ENCODE measurements at regions not wholly inside any gene's neighbourhood (a gene's known extent, or its start where the extent isn't known, plus 50 kb on each side); places are given as distances from the start of the nearest gene placed in this dataset.

DNA sequence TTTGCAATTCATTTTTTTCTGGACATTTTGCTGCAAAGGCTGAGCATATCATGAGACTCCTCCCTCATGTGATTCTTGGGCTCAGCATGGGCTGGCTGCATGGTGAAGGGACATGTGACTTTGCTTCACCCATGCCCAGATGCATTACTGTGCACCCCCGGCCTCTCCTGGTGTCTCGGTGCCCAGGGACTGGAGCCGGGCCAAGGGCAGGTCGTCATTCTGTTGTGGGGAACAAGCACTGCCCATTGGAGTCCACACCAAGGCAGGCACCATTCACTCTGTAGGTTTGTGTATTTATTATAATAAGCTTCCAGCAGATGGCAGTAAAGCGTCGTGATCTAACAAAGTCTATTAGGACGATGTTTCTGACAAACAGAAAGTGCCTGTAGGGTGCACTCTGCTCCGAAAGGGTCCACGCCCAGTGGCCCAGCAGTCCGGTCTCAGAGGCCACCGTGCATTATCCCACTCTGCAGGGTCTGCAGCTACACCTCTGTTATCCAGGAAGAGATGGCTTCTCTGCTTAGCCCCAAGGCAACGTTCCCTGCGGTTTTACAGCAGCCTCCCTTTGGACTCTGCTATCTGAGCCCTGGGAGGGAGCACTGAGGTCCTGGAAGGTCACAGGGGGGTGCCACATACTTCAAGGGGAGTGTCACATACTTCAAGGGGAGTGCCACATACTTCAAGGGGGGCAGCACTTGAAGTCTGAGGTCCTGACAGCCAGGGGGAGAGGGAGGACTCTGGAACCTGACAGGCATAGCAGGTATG is 219.6 kb downstream of the TSN start:
- BruUV-seq (replicated peaks), result no TSS peak
- POLR2A ChIA-PET, result no interaction called here
- H3K4me3 ChIP-seq, result no peak overlapping the region
- peak; percentile 95 for FAIRE-seq
- 2% methylated on average over 13 of the region's 13 CpGs for whole genome bisulfite sequencing (ENCODE audit: insufficient coverage, low coverage, missing lambda C conversion rate)
- H3K36me3 ChIP-seq (ENCODE audit: control insufficient read depth, insufficient read depth, low read length), result no peaks in the 10 kb centered on the region
- no peak overlapping the region for H3K4me2 ChIP-seq (ENCODE audit: insufficient read depth, low read length)
- ATAC-seq, result peak; percentile 99
- no peaks in the 10 kb centered on the region for H4K20me1 ChIP-seq (replicated peaks; ENCODE audit: control insufficient read depth, insufficient read depth, low read length)
- no peak overlapping the region for H3K9ac ChIP-seq (ENCODE audit: insufficient read depth in 1 of 2, low read depth in 2 of 2, low read length in 2 of 2)
- no peaks in the 10 kb centered on the region for H3K9me1 ChIP-seq (ENCODE audit: control insufficient read depth, insufficient read depth, low read length)
- no peak overlapping the region for H3K27ac ChIP-seq (ENCODE audit: extremely low read depth, low read depth, low read length)
- in situ Hi-C loops (cut with MboI) (loop anchor here (25.0 kb wide), 1 partner anchor 487 kb away; no protein-coding TSS in a partner anchor), intact Hi-C loops (cut with micrococcal nuclease) (loop anchor here (1.0 to 5.0 kb wide), 5 partner anchors 73 to 476 kb away; no protein-coding TSS in a partner anchor)
- no peaks in the 10 kb centered on the region; a peak in 1 of 5 replicates for H3K27me3 ChIP-seq (ENCODE audit: control insufficient read depth in 2 of 2, insufficient read depth in 2 of 2, low read length in 2 of 2)
- CTCF ChIA-PET (ENCODE audit: low intra/inter-chr PET ratio), result interaction anchor here (0.6 to 2.3 kb wide), 4 partner anchors 164 to 1027 kb away, joined by 3 to 7 read pairs (median 4); no protein-coding TSS in a partner anchor
- H3K4me1 ChIP-seq (replicated peaks in 1 of 2; ENCODE audit: control insufficient read depth in 2 of 2, insufficient read depth in 2 of 2, low read length in 2 of 2), result no peaks in the 10 kb centered on the region
- H2AFZ ChIP-seq (ENCODE audit: low read depth, low read length), result no peak overlapping the region
- H3K9me3 ChIP-seq (replicated peaks; ENCODE audit: control insufficient read depth, insufficient read depth, low read depth, low read length), result no peaks in the 10 kb centered on the region
- H3K79me2 ChIP-seq (ENCODE audit: control insufficient read depth, insufficient read depth, low read length), result no peaks in the 10 kb centered on the region
- DNase-seq (ENCODE audit: extremely low read depth in 1 of 4, low spot score in 3 of 4), result peak; percentile 65 to 85 (median 68)
- TF ChIP-seq ZNF184 (CRISPR knock-in tag; IDR thresholded peaks at IDR 0.05) (no peak), ZNF140 (CRISPR knock-in tag; IDR thresholded peaks at IDR 0.05) (no peak), NR2C2 (CRISPR knock-in tag; IDR thresholded peaks at IDR 0.05) (no peak), NR2C2 (tag; IDR thresholded peaks at IDR 0.05) (no peak), TARDBP (IDR thresholded peaks at IDR 0.05) (no peak), JUND (IDR thresholded peaks at IDR 0.05; ENCODE audit: borderline replicate concordance, low read depth, low read length) (0 out of 2 replicates have a peak, but pooled peaks have one; percentile 3), JUND (tag; IDR thresholded peaks at IDR 0.05; ENCODE audit: borderline replicate concordance, low read depth, low read length) (no peak), STAG1 (CRISPR knock-in tag; IDR thresholded peaks at IDR 0.05; ENCODE audit: borderline replicate concordance) (peak; percentile 31; the same call in 1 of the 2 replicates), ZNF175 (CRISPR knock-in tag; IDR thresholded peaks at IDR 0.05; ENCODE audit: low read depth) (no peak), MIER1 (IDR thresholded peaks at IDR 0.05; ENCODE audit: low read depth) (no peak), BHLHE40 (IDR thresholded peaks at IDR 0.05; ENCODE audit: low read length) (no peak), ZNF23 (CRISPR knock-in tag; IDR thresholded peaks at IDR 0.05) (no peak)
- TF ChIP-seq, protein P1, sequence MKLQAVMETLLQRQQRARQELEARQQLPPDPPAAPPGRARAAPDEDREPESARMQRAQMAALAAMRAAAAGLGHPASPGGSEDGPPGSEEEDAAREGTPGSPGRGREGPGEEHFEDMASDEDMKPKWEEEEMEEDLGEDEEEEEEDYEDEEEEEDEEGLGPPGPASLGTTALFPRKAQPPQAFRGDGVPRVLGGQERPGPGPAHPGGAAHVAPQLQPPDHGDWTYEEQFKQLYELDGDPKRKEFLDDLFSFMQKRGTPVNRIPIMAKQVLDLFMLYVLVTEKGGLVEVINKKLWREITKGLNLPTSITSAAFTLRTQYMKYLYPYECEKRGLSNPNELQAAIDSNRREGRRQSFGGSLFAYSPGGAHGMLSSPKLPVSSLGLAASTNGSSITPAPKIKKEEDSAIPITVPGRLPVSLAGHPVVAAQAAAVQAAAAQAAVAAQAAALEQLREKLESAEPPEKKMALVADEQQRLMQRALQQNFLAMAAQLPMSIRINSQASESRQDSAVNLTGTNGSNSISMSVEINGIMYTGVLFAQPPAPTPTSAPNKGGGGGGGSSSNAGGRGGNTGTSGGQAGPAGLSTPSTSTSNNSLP (IDR thresholded peaks at IDR 0.05; ENCODE audit: borderline replicate concordance, low read depth, low read length), result no peak
- TF ChIP-seq, protein P2, sequence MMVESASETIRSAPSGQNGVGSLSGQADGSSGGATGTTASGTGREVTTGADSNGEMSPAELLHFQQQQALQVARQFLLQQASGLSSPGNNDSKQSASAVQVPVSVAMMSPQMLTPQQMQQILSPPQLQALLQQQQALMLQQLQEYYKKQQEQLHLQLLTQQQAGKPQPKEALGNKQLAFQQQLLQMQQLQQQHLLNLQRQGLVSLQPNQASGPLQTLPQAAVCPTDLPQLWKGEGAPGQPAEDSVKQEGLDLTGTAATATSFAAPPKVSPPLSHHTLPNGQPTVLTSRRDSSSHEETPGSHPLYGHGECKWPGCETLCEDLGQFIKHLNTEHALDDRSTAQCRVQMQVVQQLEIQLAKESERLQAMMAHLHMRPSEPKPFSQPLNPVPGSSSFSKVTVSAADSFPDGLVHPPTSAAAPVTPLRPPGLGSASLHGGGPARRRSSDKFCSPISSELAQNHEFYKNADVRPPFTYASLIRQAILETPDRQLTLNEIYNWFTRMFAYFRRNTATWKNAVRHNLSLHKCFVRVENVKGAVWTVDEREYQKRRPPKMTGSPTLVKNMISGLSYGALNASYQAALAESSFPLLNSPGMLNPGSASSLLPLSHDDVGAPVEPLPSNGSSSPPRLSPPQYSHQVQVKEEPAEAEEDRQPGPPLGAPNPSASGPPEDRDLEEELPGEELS (CRISPR knock-in tag; IDR thresholded peaks at IDR 0.05; ENCODE audit: borderline replicate concordance), result no peak
- TF ChIP-seq, protein P3, sequence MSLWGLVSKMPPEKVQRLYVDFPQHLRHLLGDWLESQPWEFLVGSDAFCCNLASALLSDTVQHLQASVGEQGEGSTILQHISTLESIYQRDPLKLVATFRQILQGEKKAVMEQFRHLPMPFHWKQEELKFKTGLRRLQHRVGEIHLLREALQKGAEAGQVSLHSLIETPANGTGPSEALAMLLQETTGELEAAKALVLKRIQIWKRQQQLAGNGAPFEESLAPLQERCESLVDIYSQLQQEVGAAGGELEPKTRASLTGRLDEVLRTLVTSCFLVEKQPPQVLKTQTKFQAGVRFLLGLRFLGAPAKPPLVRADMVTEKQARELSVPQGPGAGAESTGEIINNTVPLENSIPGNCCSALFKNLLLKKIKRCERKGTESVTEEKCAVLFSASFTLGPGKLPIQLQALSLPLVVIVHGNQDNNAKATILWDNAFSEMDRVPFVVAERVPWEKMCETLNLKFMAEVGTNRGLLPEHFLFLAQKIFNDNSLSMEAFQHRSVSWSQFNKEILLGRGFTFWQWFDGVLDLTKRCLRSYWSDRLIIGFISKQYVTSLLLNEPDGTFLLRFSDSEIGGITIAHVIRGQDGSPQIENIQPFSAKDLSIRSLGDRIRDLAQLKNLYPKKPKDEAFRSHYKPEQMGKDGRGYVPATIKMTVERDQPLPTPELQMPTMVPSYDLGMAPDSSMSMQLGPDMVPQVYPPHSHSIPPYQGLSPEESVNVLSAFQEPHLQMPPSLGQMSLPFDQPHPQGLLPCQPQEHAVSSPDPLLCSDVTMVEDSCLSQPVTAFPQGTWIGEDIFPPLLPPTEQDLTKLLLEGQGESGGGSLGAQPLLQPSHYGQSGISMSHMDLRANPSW (CRISPR knock-in tag; IDR thresholded peaks at IDR 0.05), result no peak
